Left ventricle myocardium inferior (tissue), 1 donor: ENCODE measurements at regions not wholly inside any gene's neighbourhood (a gene's known extent, or its start where the extent isn't known, plus 50 kb on each side); places are given as distances from the start of the nearest gene placed in this dataset.

Experiments
- DNase-seq: peaks from one replicate; pipeline ENCODE4 v3.0.0-alpha.2; 2020
- H3K27ac ChIP-seq: fragments of 200-600 bp; replicated peaks from 2 replicates; pipeline ENCODE4 v1.8.0; 2021
- H3K27me3 ChIP-seq: fragments of 200-600 bp; 2 replicates; pipeline ENCODE4 v1.8.0; 2021; ENCODE audit warnings: low read depth
- H3K36me3 ChIP-seq: fragments of 200-600 bp; 2 replicates; pipeline ENCODE4 v1.8.0; 2021
- H3K4me1 ChIP-seq: fragments of 200-600 bp; 2 replicates; pipeline ENCODE4 v1.8.0; 2021
- H3K4me3 ChIP-seq: fragments of 200-600 bp; 2 replicates; pipeline ENCODE4 v1.8.0; 2021; ENCODE audit warnings: mild to moderate bottlenecking, moderate library complexity
- H3K9me3 ChIP-seq: fragments of 200-600 bp; replicated peaks from 2 replicates; pipeline ENCODE4 v1.8.0; 2021
- intact Hi-C: fragments of 100-400 bp; cut with micrococcal nuclease; formaldehyde crosslinking; loops from one replicate; pipeline ENCODE4 v1.11.0; 2022
- TF ChIP-seq, protein P1 (sequence below): fragments of 200-600 bp; IDR thresholded peaks from 2 replicates; pipeline ENCODE4 v1.8.0; 2021; ENCODE audit warnings: antibody characterized with exemption, mild to moderate bottlenecking, borderline replicate concordance
- donor health status: DM: no; HTN: yes; CAD: no; lungs with severe emphysema.

DNA sequence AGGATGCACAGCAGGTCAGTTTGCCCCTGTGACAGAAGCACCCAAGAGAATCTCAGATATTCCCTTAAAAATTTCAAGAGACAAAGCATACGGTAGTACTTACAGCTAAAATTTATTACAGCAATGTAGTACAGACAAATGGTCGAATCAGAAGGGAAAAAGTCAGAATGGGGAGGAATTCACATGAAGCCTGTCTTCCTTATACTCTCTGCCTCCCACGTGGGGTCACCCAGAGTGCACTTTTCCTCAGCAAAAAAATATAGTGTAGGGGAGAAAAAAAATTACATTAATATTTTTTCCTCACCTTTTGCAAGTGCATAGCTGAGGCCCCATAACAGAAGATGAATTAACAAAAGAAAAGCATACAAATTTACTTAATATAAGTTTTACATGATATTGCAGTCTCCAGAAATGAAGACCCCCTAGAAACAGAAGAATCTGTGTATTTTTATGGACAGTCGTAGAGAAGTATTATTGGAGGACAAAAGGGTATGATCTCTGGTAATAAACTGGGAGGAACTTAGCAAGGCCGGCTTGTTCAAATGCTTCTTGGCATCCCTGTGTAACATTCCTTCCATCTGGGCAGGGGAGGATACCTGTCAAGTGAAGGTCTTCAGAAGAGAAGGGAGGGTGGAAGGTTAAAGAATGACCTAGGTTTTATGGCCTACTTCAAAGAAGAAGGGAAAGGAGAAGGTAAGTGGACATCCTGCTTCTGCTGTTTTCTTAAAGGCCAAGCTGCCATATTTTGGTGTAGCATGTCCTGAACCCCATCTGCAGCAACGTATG lies 270.6 kb upstream of the MAGI2 start:
- Histone ChIP-seq H3K27ac (no peak overlapping the region), H3K36me3 (no peaks in the 10 kb centered on the region), H3K4me1 (no peaks in the 10 kb centered on the region), H3K9me3 (no peaks in the 10 kb centered on the region), H3K27me3 (no peaks in the 10 kb centered on the region), H3K4me3 (no peak overlapping the region)
- DNase-seq = no peak
- TF ChIP-seq, protein P1, sequence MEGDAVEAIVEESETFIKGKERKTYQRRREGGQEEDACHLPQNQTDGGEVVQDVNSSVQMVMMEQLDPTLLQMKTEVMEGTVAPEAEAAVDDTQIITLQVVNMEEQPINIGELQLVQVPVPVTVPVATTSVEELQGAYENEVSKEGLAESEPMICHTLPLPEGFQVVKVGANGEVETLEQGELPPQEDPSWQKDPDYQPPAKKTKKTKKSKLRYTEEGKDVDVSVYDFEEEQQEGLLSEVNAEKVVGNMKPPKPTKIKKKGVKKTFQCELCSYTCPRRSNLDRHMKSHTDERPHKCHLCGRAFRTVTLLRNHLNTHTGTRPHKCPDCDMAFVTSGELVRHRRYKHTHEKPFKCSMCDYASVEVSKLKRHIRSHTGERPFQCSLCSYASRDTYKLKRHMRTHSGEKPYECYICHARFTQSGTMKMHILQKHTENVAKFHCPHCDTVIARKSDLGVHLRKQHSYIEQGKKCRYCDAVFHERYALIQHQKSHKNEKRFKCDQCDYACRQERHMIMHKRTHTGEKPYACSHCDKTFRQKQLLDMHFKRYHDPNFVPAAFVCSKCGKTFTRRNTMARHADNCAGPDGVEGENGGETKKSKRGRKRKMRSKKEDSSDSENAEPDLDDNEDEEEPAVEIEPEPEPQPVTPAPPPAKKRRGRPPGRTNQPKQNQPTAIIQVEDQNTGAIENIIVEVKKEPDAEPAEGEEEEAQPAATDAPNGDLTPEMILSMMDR = no peak
- intact Hi-C loops = no loop called here

DNA sequence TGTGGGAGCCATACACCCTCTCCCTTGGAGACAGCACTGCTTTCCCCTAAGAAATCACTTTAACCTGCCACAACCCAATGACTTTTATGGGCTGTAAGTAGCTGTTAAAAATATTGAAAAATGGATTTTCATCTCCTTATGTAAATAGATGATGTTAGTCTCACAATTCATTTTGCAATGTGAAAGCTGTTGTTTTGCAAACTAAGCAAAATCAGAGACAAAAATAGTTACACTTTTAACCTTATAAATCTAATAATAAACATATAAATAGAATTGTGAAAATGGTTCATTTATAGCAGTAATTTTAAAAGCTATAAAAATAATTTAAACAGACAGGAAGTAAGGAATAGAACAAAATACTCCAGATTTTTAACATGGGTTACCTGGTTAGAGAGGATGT lies 268.8 kb upstream of the MAGI2 start:
- TF ChIP-seq, protein P1 = no peak
- Histone ChIP-seq H3K36me3 (no peaks in the 10 kb centered on the region), H3K9me3 (no peaks in the 10 kb centered on the region), H3K27me3 (no peaks in the 10 kb centered on the region), H3K4me1 (no peaks in the 10 kb centered on the region), H3K4me3 (no peak overlapping the region), H3K27ac (no peak overlapping the region)
- intact Hi-C loops = no loop called here
- no peak for DNase-seq

DNA sequence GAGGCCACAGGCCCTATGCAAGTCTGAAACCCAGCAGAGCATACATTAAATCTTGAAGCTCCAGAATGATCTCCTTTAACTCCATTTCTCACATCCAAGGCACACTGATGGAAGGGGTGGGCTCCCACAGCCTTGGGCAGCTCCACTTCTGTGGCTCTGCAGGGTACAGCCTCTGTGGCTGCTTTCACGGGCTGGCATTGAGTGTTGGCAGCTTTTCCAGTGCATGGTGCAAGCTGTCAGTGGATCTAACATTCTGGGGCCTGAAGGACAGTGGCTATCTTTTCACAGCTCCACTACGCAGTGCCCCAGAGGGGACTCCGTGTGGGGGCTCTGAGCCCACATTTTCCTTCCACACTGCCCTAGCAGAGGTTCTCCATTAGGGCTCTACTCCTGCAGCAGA lies 265.7 kb upstream of the MAGI2 start:
- TF ChIP-seq, protein P1 = no peak
- Histone ChIP-seq H3K27me3 (no peaks in the 10 kb centered on the region), H3K27ac (no peak overlapping the region), H3K4me1 (no peaks in the 10 kb centered on the region), H3K4me3 (no peak overlapping the region), H3K36me3 (no peaks in the 10 kb centered on the region), H3K9me3 (no peaks in the 10 kb centered on the region)
- DNase-seq = no peak
- intact Hi-C loops = no loop called here

DNA sequence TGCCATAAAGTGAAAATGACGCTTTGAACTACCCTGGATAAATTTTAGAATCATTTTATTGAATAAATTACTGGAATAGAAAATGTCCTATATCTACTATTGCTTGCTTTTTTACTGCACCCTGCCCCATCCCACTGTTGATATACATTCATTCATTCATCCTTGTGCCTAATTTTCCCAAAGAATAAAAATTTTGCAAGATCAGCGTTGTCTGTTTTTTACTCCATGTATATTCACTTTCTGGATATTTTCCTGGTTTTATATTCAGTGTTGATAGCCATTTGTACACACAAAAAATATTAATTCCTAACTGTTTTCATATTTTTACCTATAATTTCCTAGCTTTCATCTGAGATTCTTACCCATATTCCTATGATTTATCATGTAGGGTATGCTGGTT lies 262.9 kb upstream of the MAGI2 start:
- TF ChIP-seq, protein P1 = no peak
- H3K27me3 ChIP-seq = no peaks in the 10 kb centered on the region
- intact Hi-C loops = no loop called here
- H3K36me3 ChIP-seq = no peaks in the 10 kb centered on the region
- H3K4me3 ChIP-seq = no peak overlapping the region
- DNase-seq = no peak
- no peaks in the 10 kb centered on the region for H3K9me3 ChIP-seq
- H3K4me1 ChIP-seq = no peaks in the 10 kb centered on the region
- H3K27ac ChIP-seq = no peak overlapping the region

DNA sequence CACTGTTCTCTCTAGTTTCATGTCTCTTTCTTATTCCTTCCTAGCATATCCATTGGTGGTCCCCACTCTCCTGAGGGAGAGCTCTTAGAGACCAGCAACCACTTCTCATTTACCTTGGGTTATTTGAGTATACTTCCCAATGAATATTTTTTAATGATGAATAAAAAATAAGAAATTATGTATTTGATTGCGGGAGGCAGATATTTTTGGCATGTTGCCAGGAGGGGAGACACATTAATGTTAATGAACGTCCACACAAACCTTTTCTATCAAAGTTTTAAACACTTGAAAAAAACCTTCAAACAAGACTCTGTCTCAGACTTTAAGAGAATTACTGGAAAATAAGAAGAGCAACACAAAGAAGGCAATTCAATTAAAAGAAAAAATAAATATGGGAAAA lies 260.6 kb upstream of the MAGI2 start:
- Histone ChIP-seq H3K4me3 (no peak overlapping the region), H3K36me3 (no peaks in the 10 kb centered on the region), H3K4me1 (no peaks in the 10 kb centered on the region), H3K27me3 (no peaks in the 10 kb centered on the region), H3K9me3 (no peaks in the 10 kb centered on the region), H3K27ac (no peak overlapping the region)
- DNase-seq = no peak
- TF ChIP-seq, protein P1 = no peak
- intact Hi-C loops = no loop called here
